HL-60 (cell line): ENCODE measurements at regions not wholly inside any gene's neighbourhood (a gene's known extent, or its start where the extent isn't known, plus 50 kb on each side); places are given as distances from the start of the nearest gene placed in this dataset.
"Not testable (repeated sequence)": the region's sequence is repeated elsewhere in the genome, so short reads cannot be mapped to it uniquely, and the experiment has no call there.

Source experiments
- DNase-seq, 2 experiments: peaks; one replicate each; pipeline ENCODE4 v3.0.0-alpha.2; 2010 to 2020; ENCODE audit warnings: low read depth in 1 of 2, low spot score in 1 of 2
- H3K27ac ChIP-seq: fragments of 250-450 bp; sonication (Bioruptor Pico); replicated peaks from 2 replicates; pipeline ENCODE4 v1.5.1; 2020; ENCODE audit warnings: mild to moderate bottlenecking, moderate library complexity
- H3K27me3 ChIP-seq: fragments of 250-450 bp; sonication (Bioruptor Pico); 2 replicates; pipeline ENCODE4 v1.5.1; 2021; ENCODE audit warnings: mild to moderate bottlenecking, moderate library complexity; ENCODE audit not compliant: insufficient read depth, poor library complexity, severe bottlenecking
- H3K4me3 ChIP-seq: replicated peaks from 2 replicates; pipeline ENCODE4 v1.5.1; 2011; ENCODE audit warnings: mild to moderate bottlenecking, control low read depth, low read length; ENCODE audit not compliant: insufficient read depth
- GABPA ChIP-seq: IDR thresholded peaks from 2 replicates; pipeline ENCODE4 v1.6.1; 2012; ENCODE audit warnings: low read depth
- POLR2AphosphoS5 ChIP-seq: IDR thresholded peaks from 2 replicates; pipeline ENCODE4 v1.6.1; 2012; ENCODE audit warnings: low read depth
- SPI1 ChIP-seq: IDR thresholded peaks from 2 replicates; pipeline ENCODE4 v1.6.1; 2012; ENCODE audit warnings: low read depth, mild to moderate bottlenecking, borderline replicate concordance
- TF ChIP-seq, protein P1 (sequence below): IDR thresholded peaks from one replicate; pipeline ENCODE4 v1.5.1; 2011; ENCODE audit warnings: low read length, control low read depth, inconsistent platforms; ENCODE audit not compliant: insufficient read depth
- TF ChIP-seq, protein P2 (sequence below): IDR thresholded peaks from 2 replicates; pipeline ENCODE4 v1.6.1; 2012; ENCODE audit warnings: low read depth; ENCODE audit not compliant: insufficient replicate concordance

DNA sequence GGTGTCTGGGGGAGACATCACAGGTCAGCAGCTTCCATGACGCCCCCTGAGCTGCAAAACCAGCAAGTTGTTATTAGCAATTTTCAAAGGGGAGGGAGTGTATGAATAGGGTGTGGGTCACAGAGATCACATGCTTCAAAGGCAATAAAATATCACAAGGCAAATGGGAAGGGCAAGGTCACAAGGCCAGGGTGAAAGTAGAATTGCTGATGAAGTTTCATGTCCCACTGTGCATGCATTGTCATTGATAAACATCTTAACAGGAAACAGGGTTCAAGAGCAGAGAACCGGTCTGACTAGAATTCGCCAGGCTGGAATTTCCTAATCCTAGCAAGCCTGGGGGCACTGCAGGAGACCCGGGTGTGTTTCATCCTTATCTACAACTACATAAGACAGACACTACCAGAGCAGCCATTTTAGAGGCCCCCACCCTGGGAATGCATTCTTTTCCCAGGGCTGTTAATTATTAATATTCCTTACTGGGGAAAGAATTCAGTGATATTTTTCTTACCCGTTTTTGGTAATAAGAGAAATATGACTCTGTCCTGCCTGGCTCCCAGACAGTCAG lies 494.2 kb upstream of the POM121L12 start:
- H3K27ac ChIP-seq, DNase-seq, H3K27me3 ChIP-seq, H3K4me3 ChIP-seq: not testable (repeated sequence)

DNA sequence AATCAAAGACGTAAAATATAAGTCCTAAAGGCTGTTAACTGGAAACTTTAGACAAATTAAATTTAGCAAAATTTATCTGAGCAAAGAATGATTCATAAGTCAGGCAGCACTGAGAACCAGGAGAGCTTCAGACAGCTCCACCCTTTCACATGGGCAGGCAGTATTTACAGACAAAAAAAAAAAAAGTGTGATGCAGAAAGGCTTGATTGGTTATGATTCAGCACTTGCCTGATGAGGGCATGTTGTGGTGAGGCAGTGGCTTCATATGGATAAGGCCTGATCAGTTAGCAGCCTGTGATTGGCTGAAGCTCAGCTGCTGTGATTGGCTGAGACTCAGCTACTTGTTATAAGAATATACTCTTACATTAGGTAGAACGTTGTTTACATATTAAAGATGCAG lies 495.4 kb upstream of the POM121L12 start:
- Histone ChIP-seq H3K27ac (no peak overlapping the region), H3K4me3 (no peak overlapping the region), H3K27me3 (no peaks in the 10 kb centered on the region)
- TF ChIP-seq, protein P1, sequence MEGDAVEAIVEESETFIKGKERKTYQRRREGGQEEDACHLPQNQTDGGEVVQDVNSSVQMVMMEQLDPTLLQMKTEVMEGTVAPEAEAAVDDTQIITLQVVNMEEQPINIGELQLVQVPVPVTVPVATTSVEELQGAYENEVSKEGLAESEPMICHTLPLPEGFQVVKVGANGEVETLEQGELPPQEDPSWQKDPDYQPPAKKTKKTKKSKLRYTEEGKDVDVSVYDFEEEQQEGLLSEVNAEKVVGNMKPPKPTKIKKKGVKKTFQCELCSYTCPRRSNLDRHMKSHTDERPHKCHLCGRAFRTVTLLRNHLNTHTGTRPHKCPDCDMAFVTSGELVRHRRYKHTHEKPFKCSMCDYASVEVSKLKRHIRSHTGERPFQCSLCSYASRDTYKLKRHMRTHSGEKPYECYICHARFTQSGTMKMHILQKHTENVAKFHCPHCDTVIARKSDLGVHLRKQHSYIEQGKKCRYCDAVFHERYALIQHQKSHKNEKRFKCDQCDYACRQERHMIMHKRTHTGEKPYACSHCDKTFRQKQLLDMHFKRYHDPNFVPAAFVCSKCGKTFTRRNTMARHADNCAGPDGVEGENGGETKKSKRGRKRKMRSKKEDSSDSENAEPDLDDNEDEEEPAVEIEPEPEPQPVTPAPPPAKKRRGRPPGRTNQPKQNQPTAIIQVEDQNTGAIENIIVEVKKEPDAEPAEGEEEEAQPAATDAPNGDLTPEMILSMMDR: no peak
- no peak for TF ChIP-seq SPI1
- no peak for TF ChIP-seq POLR2AphosphoS5
- DNase-seq: no peak

DNA sequence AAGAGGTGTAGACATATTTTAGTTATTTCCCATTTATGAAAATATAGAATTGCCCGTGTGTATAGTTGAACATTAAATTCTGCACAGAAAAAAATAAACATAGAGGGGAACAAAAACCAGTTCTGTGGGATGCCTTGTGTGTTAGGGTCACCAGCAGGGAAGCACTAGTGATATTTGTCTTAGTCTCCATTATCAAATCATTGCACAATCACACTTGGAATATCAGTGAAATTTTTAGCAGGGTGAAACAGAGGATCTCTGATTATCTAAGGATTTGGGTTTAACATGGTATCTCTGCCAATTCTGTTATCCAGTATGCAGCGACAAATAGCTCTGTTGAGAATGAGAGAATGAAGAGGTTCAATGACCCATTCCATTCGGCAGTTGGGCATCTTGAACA lies 496.0 kb upstream of the POM121L12 start:
- Histone ChIP-seq H3K27me3 (no peaks in the 10 kb centered on the region), H3K27ac (no peak overlapping the region), H3K4me3 (no peak overlapping the region)
- DNase-seq: no peak
- TF ChIP-seq, protein P2, sequence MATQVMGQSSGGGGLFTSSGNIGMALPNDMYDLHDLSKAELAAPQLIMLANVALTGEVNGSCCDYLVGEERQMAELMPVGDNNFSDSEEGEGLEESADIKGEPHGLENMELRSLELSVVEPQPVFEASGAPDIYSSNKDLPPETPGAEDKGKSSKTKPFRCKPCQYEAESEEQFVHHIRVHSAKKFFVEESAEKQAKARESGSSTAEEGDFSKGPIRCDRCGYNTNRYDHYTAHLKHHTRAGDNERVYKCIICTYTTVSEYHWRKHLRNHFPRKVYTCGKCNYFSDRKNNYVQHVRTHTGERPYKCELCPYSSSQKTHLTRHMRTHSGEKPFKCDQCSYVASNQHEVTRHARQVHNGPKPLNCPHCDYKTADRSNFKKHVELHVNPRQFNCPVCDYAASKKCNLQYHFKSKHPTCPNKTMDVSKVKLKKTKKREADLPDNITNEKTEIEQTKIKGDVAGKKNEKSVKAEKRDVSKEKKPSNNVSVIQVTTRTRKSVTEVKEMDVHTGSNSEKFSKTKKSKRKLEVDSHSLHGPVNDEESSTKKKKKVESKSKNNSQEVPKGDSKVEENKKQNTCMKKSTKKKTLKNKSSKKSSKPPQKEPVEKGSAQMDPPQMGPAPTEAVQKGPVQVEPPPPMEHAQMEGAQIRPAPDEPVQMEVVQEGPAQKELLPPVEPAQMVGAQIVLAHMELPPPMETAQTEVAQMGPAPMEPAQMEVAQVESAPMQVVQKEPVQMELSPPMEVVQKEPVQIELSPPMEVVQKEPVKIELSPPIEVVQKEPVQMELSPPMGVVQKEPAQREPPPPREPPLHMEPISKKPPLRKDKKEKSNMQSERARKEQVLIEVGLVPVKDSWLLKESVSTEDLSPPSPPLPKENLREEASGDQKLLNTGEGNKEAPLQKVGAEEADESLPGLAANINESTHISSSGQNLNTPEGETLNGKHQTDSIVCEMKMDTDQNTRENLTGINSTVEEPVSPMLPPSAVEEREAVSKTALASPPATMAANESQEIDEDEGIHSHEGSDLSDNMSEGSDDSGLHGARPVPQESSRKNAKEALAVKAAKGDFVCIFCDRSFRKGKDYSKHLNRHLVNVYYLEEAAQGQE: no peak
- TF ChIP-seq, protein P1: no peak
- TF ChIP-seq GABPA (no peak), POLR2AphosphoS5 (no peak), SPI1 (no peak)

DNA sequence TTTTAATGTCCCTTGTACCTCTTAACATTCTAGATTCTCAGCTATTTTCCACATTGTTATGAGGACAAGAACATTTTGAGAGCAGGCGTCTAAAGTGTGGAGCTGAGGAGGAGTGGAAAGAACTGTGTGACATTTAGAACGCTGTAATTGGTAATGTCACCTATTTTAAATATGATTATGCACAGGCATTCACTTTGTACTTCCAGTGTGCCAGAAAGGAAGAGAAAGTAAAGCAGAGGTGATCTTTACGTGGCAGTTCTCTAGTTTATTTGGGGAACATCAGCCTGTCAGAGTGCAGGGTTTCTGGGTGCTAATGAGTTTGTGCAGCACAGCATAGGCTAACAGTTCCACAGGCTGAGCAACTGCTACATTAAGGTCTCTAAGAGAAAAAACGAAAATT lies 498.4 kb upstream of the POM121L12 start:
- TF ChIP-seq SPI1: no peak
- TF ChIP-seq GABPA: no peak
- TF ChIP-seq, protein P2: no peak
- TF ChIP-seq POLR2AphosphoS5: no peak
- TF ChIP-seq, protein P1: no peak
- Histone ChIP-seq H3K4me3 (no peak overlapping the region), H3K27ac (no peak overlapping the region), H3K27me3 (no peaks in the 10 kb centered on the region)
- DNase-seq: no peak
